GM18861 (cell line): ENCODE measurements at regions not wholly inside any gene's neighbourhood (a gene's known extent, or its start where the extent isn't known, plus 50 kb on each side); places are given as distances from the start of the nearest gene placed in this dataset.
"Not testable (repeated sequence)": the region's sequence is repeated elsewhere in the genome, so short reads cannot be mapped to it uniquely, and the experiment has no call there.

ENCODE experiments used
- ATAC-seq: cut with Tn5 transposase; IDR thresholded peaks from one replicate; pipeline ENCODE4 v1.9.1; 2021; ENCODE audit not compliant: unreplicated experiment

GRCh38 chr2:4039896-4040295 is 336.5 kb downstream of the DCDC2C start:
- no peak for ATAC-seq

GRCh38 chr2:4047961-4048891 is 344.9 kb downstream of the DCDC2C start:
- ATAC-seq: peak; percentile 67

GRCh38 chr2:4049463-4049862 is 346.1 kb downstream of the DCDC2C start:
- no peak for ATAC-seq

GRCh38 chr2:4053769-4054493 is 350.6 kb downstream of the DCDC2C start:
- ATAC-seq: no peak

- no peak for ATAC-seq
Observed at GRCh38 chr2:4066217-4066616, 362.8 kb downstream of the DCDC2C start.

GRCh38 chr2:4073026-4073569 is 369.7 kb downstream of the DCDC2C start:
- no peak for ATAC-seq

- no peak for ATAC-seq
Observed at GRCh38 chr2:4077017-4077416, 373.6 kb downstream of the DCDC2C start.

- ATAC-seq: no peak
Observed at GRCh38 chr2:4085186-4085585, 381.8 kb downstream of the DCDC2C start.

- no peak for ATAC-seq
Observed at GRCh38 chr2:4090668-4091630, 387.6 kb downstream of the DCDC2C start.

- ATAC-seq: no peak
Observed at GRCh38 chr2:4091869-4092268, 388.5 kb downstream of the DCDC2C start.

- ATAC-seq: no peak
Observed at GRCh38 chr2:4094743-4095142, 391.4 kb downstream of the DCDC2C start.

- no peak for ATAC-seq
Observed at GRCh38 chr2:4096978-4097766, 393.8 kb downstream of the DCDC2C start.

- no peak for ATAC-seq
Observed at GRCh38 chr2:4098137-4098536, 394.8 kb downstream of the DCDC2C start.

GRCh38 chr2:4101936-4102335 is 398.6 kb downstream of the DCDC2C start:
- ATAC-seq: no peak

GRCh38 chr2:4107179-4107578 is 403.8 kb downstream of the DCDC2C start:
- no peak for ATAC-seq

GRCh38 chr2:4110273-4110672 is 406.9 kb downstream of the DCDC2C start:
- no peak for ATAC-seq

- not testable (repeated sequence) for ATAC-seq
Observed at GRCh38 chr2:4115435-4115834, 412.1 kb downstream of the DCDC2C start.

- ATAC-seq: no peak
Observed at GRCh38 chr2:4122726-4123125, 419.4 kb downstream of the DCDC2C start.

GRCh38 chr2:4130651-4131050 is 427.3 kb downstream of the DCDC2C start:
- ATAC-seq: no peak
